HUES48 (cell line): ENCODE measurements at regions not wholly inside any gene's neighbourhood (a gene's known extent, or its start where the extent isn't known, plus 50 kb on each side); places are given as distances from the start of the nearest gene placed in this dataset.

Source experiments
- H3K27ac ChIP-seq: one replicate; pipeline ENCODE4 v1.7.0; 2013; ENCODE audit warnings: low read depth, low read length, inconsistent platforms
- H3K27me3 ChIP-seq: 2 replicates; pipeline ENCODE4 v1.6.1; 2013; ENCODE audit warnings: mild to moderate bottlenecking, low read length; ENCODE audit not compliant: control insufficient read depth, insufficient read depth
- H3K36me3 ChIP-seq: 2 replicates; pipeline ENCODE4 v1.6.1; 2013; ENCODE audit warnings: low read length; ENCODE audit not compliant: control insufficient read depth, insufficient read depth
- H3K4me1 ChIP-seq: 2 replicates; pipeline ENCODE4 v1.6.1; 2013; ENCODE audit warnings: mild to moderate bottlenecking, low read length; ENCODE audit not compliant: control insufficient read depth, insufficient read depth
- H3K4me3 ChIP-seq: 2 replicates; pipeline ENCODE4 v1.5.1; 2013; ENCODE audit warnings: mild to moderate bottlenecking, low read depth, low read length
- H3K9ac ChIP-seq: 2 replicates; pipeline ENCODE4 v1.6.1; 2013; ENCODE audit warnings: mild to moderate bottlenecking, low read depth, low read length, moderate library complexity
- H3K9me3 ChIP-seq: 2 replicates; pipeline ENCODE4 v1.6.1; 2013; ENCODE audit warnings: low read length; ENCODE audit not compliant: control insufficient read depth, insufficient read depth

- no peaks in the 10 kb centered on the region for H3K9me3 ChIP-seq
- no peak overlapping the region for H3K27ac ChIP-seq
- no peaks in the 10 kb centered on the region for H3K36me3 ChIP-seq
- H3K4me3 ChIP-seq: no peak overlapping the region
- H3K4me1 ChIP-seq: no peaks in the 10 kb centered on the region
- H3K9ac ChIP-seq: no peak overlapping the region
- H3K27me3 ChIP-seq: no peaks in the 10 kb centered on the region
These were observed 98.7 kb downstream of the C16orf95 start for GRCh38 chr16:87218281-87219055.

- Histone ChIP-seq H3K9ac (no peak overlapping the region), H3K9me3 (no peaks in the 10 kb centered on the region), H3K4me3 (no peak overlapping the region), H3K4me1 (no peaks in the 10 kb centered on the region), H3K27ac (no peak overlapping the region), H3K36me3 (no peaks in the 10 kb centered on the region), H3K27me3 (no peaks in the 10 kb centered on the region)
These were observed 97.8 kb downstream of the C16orf95 start for GRCh38 chr16:87219287-87219909.

- H3K9me3 ChIP-seq: no peaks in the 10 kb centered on the region
- H3K4me1 ChIP-seq: no peaks in the 10 kb centered on the region
- no peaks in the 10 kb centered on the region for H3K27me3 ChIP-seq
- H3K9ac ChIP-seq: no peak overlapping the region
- no peaks in the 10 kb centered on the region for H3K36me3 ChIP-seq
- H3K27ac ChIP-seq: no peak overlapping the region
- no peak overlapping the region for H3K4me3 ChIP-seq
These were observed 95.6 kb downstream of the C16orf95 start for GRCh38 chr16:87221633-87222032.

GRCh38 chr16:87222335-87222734 is 94.9 kb downstream of the C16orf95 start:
- H3K9me3 ChIP-seq: no peaks in the 10 kb centered on the region
- no peak overlapping the region for H3K4me3 ChIP-seq
- H3K9ac ChIP-seq: no peak overlapping the region
- no peaks in the 10 kb centered on the region for H3K36me3 ChIP-seq
- no peaks in the 10 kb centered on the region for H3K27me3 ChIP-seq
- H3K4me1 ChIP-seq: no peaks in the 10 kb centered on the region
- no peak overlapping the region for H3K27ac ChIP-seq

GRCh38 chr16:87223656-87224248 is 93.4 kb downstream of the C16orf95 start:
- H3K9ac ChIP-seq: no peak overlapping the region
- no peaks in the 10 kb centered on the region for H3K27me3 ChIP-seq
- no peaks in the 10 kb centered on the region for H3K4me1 ChIP-seq
- H3K4me3 ChIP-seq: no peak overlapping the region
- no peaks in the 10 kb centered on the region for H3K36me3 ChIP-seq
- no peak overlapping the region for H3K27ac ChIP-seq
- H3K9me3 ChIP-seq: no peaks in the 10 kb centered on the region

- H3K27me3 ChIP-seq: no peaks in the 10 kb centered on the region
- no peaks in the 10 kb centered on the region for H3K9me3 ChIP-seq
- no peaks in the 10 kb centered on the region for H3K36me3 ChIP-seq
- H3K4me3 ChIP-seq: no peak overlapping the region
- no peak overlapping the region for H3K27ac ChIP-seq
- H3K9ac ChIP-seq: no peak overlapping the region
- no peaks in the 10 kb centered on the region for H3K4me1 ChIP-seq
These were observed 90.3 kb downstream of the C16orf95 start for GRCh38 chr16:87226926-87227295.

- Histone ChIP-seq H3K9ac (no peak overlapping the region), H3K27ac (no peak overlapping the region), H3K4me1 (no peaks in the 10 kb centered on the region), H3K36me3 (no peaks in the 10 kb centered on the region), H3K4me3 (no peak overlapping the region), H3K27me3 (no peaks in the 10 kb centered on the region), H3K9me3 (no peaks in the 10 kb centered on the region)
These were observed 89.8 kb downstream of the C16orf95 start for GRCh38 chr16:87227296-87227951.

GRCh38 chr16:87228363-87228762 is 88.8 kb downstream of the C16orf95 start:
- no peak overlapping the region for H3K4me3 ChIP-seq
- no peak overlapping the region for H3K27ac ChIP-seq
- H3K27me3 ChIP-seq: no peaks in the 10 kb centered on the region
- H3K9ac ChIP-seq: no peak overlapping the region
- no peaks in the 10 kb centered on the region for H3K36me3 ChIP-seq
- H3K9me3 ChIP-seq: no peaks in the 10 kb centered on the region
- no peaks in the 10 kb centered on the region for H3K4me1 ChIP-seq

GRCh38 chr16:87229230-87230188 is 87.7 kb downstream of the C16orf95 start:
- no peaks in the 10 kb centered on the region for H3K4me1 ChIP-seq
- no peaks in the 10 kb centered on the region for H3K36me3 ChIP-seq

GRCh38 chr16:87230571-87230970 is 86.6 kb downstream of the C16orf95 start:
- H3K27me3 ChIP-seq: no peaks in the 10 kb centered on the region
- no peaks in the 10 kb centered on the region for H3K9me3 ChIP-seq
- no peaks in the 10 kb centered on the region for H3K4me1 ChIP-seq
- no peak overlapping the region for H3K27ac ChIP-seq
- no peak overlapping the region for H3K9ac ChIP-seq
- no peak overlapping the region for H3K4me3 ChIP-seq
- no peaks in the 10 kb centered on the region for H3K36me3 ChIP-seq

More at GRCh38 chr16:87229230-87230188, 87.7 kb downstream of the C16orf95 start:
- no peak overlapping the region for H3K4me3 ChIP-seq
- H3K9me3 ChIP-seq: no peaks in the 10 kb centered on the region
- no peak overlapping the region for H3K27ac ChIP-seq
- H3K9ac ChIP-seq: no peak overlapping the region
- H3K27me3 ChIP-seq: no peaks in the 10 kb centered on the region
